ENCODE measurements at regions not wholly inside any gene's neighbourhood (a gene's known extent, or its start where the extent isn't known, plus 50 kb on each side); places are given as distances from the start of the nearest gene placed in this dataset.

- no peak for TF ChIP-seq SP1 (IDR thresholded peaks at IDR 0.05; ENCODE audit: low read depth, low read length)
- no peak for TF ChIP-seq RFX5 (IDR thresholded peaks at IDR 0.05; ENCODE audit: borderline replicate concordance, low read depth, low read length)
- no peak for TF ChIP-seq POLR2A (IDR thresholded peaks at IDR 0.05; ENCODE audit: control extremely low read depth in 1 of 2, low read depth in 2 of 2, low read length in 2 of 2)
- no peak for TF ChIP-seq CBX5 (IDR thresholded peaks at IDR 0.05; ENCODE audit: low read depth, low read length)
- TF ChIP-seq KDM5A (IDR thresholded peaks at IDR 0.05; ENCODE audit: low read length): no peak
- TF ChIP-seq RAD21 (IDR thresholded peaks at IDR 0.05 in 1 of 2, conservative IDR thresholded peaks at IDR 0.05 in 1 of 2; ENCODE audit: low read depth in 2 of 2, low read length in 2 of 2): no peak
- TF ChIP-seq POLR2AphosphoS5 (IDR thresholded peaks at IDR 0.05; ENCODE audit: low read depth, low read length): no peak
- TF ChIP-seq RNF2 (IDR thresholded peaks at IDR 0.05; ENCODE audit: borderline replicate concordance, low read depth, low read length, missing control alignments, poor library complexity, severe bottlenecking): no peak
- no peak for TF ChIP-seq RBBP5 (IDR thresholded peaks at IDR 0.05; ENCODE audit: borderline replicate concordance, low read depth, low read length)
- TF ChIP-seq CTBP2 (IDR thresholded peaks at IDR 0.05; ENCODE audit: borderline replicate concordance, insufficient read depth, insufficient read length, low read length): no peak
- TF ChIP-seq ATF3 (IDR thresholded peaks at IDR 0.05; ENCODE audit: insufficient read depth, low read depth, low read length): no peak
- Histone ChIP-seq H2BK5ac (ENCODE audit: low read depth, low read length) (no peak overlapping the region), H3K14ac (ENCODE audit: insufficient read length) (no peak overlapping the region), H2AK5ac (ENCODE audit: low read depth, low read length) (no peak overlapping the region), H3K9me3 (ENCODE audit: insufficient read depth in 2 of 2, low read depth in 1 of 2, low read length in 1 of 2) (0 out of 4 replicates have a peak, but pooled peaks cover 0 to 2% of the 10 kb centered on the region in 2 experiments), H3K23ac (ENCODE audit: insufficient read length) (no peak overlapping the region), H2AFZ (ENCODE audit: low read length) (no peak overlapping the region; the same call in 1 of the 2 replicates), H2BK15ac (ENCODE audit: low read length) (no peak overlapping the region), H3K4me3 (ENCODE audit: extremely low read depth in 1 of 4, insufficient read depth in 2 of 4, low read depth in 3 of 4, low read length in 4 of 4) (no peak overlapping the region), H2BK120ac (replicated peaks; ENCODE audit: low read depth, low read length) (no peak overlapping the region), H4K8ac (ENCODE audit: extremely low read depth, insufficient read depth, low read length) (no peak overlapping the region), H3K79me2 (ENCODE audit: control insufficient read depth in 1 of 2, insufficient read depth in 2 of 2, low read length in 2 of 2) (no peaks in the 10 kb centered on the region), H3K18ac (ENCODE audit: extremely low read depth, low read length) (no peak overlapping the region), H3K23me2 (ENCODE audit: low read depth, low read length) (no peaks in the 10 kb centered on the region), H3K27me3 (replicated peaks in 1 of 4; ENCODE audit: control insufficient read depth in 3 of 4, extremely low read depth in 1 of 4, insufficient read depth in 3 of 4, low read length in 3 of 4) (no peaks in the 10 kb centered on the region), H3K4me2 (ENCODE audit: insufficient read depth in 1 of 2, low read depth in 2 of 2, low read length in 2 of 2) (no peak overlapping the region), H4K5ac (ENCODE audit: insufficient read length, low read depth, low read length) (peak overlapping the region; percentile 64), H4K20me1 (replicated peaks in 1 of 2; ENCODE audit: control insufficient read depth in 1 of 2, insufficient read depth in 2 of 2, low read length in 2 of 2) (no peaks in the 10 kb centered on the region), H2BK12ac (ENCODE audit: low read depth, low read length) (no peak overlapping the region), H3K36me3 (ENCODE audit: control insufficient read depth in 2 of 4, insufficient read depth in 4 of 4, low read length in 3 of 4) (no peaks in the 10 kb centered on the region), H2BK20ac (ENCODE audit: low read length) (no peak overlapping the region), H4K91ac (replicated peaks; ENCODE audit: insufficient read length, low read length) (no peak overlapping the region), H3K4ac (replicated peaks; ENCODE audit: insufficient read length, low read depth, low read length) (no peak overlapping the region), H3K27ac (ENCODE audit: low read depth, low read length) (no peak overlapping the region), H3K79me1 (ENCODE audit: low read depth, low read length) (no peaks in the 10 kb centered on the region), H3K9ac (replicated peaks in 1 of 4; ENCODE audit: extremely low read depth in 1 of 4, low read depth in 3 of 4, low read length in 3 of 4) (no peak overlapping the region), H3K4me1 (replicated peaks in 1 of 4; ENCODE audit: control insufficient read depth in 3 of 4, insufficient read depth in 4 of 4, low read length in 3 of 4) (no peaks in the 10 kb centered on the region), H3K56ac (replicated peaks; ENCODE audit: insufficient read length, low read depth, low read length) (no peak overlapping the region)
- FAIRE-seq: no peak
- 78% methylated on average over 2 of the region's 2 CpGs; no CpG with 5 or more reads in 1 of the 2 experiments for WGBS, 2 experiments (ENCODE audit: extremely low coverage in 1 of 2, insufficient coverage in 1 of 2, insufficient read length in 1 of 2, insufficient replicate concordance in 2 of 2, low coverage in 1 of 2, low lambda C conversion rate in 2 of 2, missing lambda C conversion rate in 1 of 2)
- ChIA-PET POLR2A (ENCODE audit: partially characterized antibody) (no interaction called here), CTCF (ENCODE audit: partially characterized antibody) (interaction anchor here (0.7 to 1.1 kb wide), 2 partner anchors 11 to 141 kb away, joined by 3 read pairs; no protein-coding TSS in a partner anchor)
- DNase-seq (ENCODE audit: low read depth in 1 of 2, low spot score in 2 of 2): no peak
Observed at GRCh38 chr5:115685490-115685889, 59.7 kb upstream of the TMED7 start.
